SK-N-SH treated with all-trans-retinoic acid at 6 μM for 48 hours (cell line): ENCODE measurements at regions not wholly inside any gene's neighbourhood (a gene's known extent, or its start where the extent isn't known, plus 50 kb on each side); places are given as distances from the start of the nearest gene placed in this dataset.

ENCODE experiments used
- ARNTL ChIP-seq: fragments of 450-650 bp; formaldehyde crosslinking; IDR thresholded peaks from 2 replicates; pipeline ENCODE4 v1.5.0; 2020; ENCODE audit warnings: low read depth, mild to moderate bottlenecking, moderate library complexity, borderline replicate concordance
- CSRNP3 ChIP-seq: fragments of 250-450 bp; sonication (Bioruptor Pico); IDR thresholded peaks from 2 replicates; pipeline ENCODE4 v1.5.1; 2021; ENCODE audit warnings: mild to moderate bottlenecking, moderate library complexity
- RARB ChIP-seq: fragments of 250-450 bp; sonication (Bioruptor Pico); IDR thresholded peaks from 2 replicates; pipeline ENCODE4 v1.8.0; 2021; ENCODE audit warnings: mild to moderate bottlenecking, moderate library complexity
- TF ChIP-seq, protein P1 (sequence below): fragments of 250-450 bp; sonication (Bioruptor Pico); IDR thresholded peaks from 2 replicates; pipeline ENCODE4 v1.8.0; 2021; ENCODE audit warnings: low read depth, mild to moderate bottlenecking, moderate library complexity, borderline replicate concordance
- TF ChIP-seq, protein P2 (sequence below): fragments of 250-450 bp; sonication (Bioruptor Pico); IDR thresholded peaks from 2 replicates; pipeline ENCODE4 v1.8.0; 2020; ENCODE audit warnings: mild to moderate bottlenecking, moderate library complexity, borderline replicate concordance
- TF ChIP-seq, protein P3 (sequence below): fragments of 250-450 bp; sonication (Bioruptor Pico); IDR thresholded peaks from 2 replicates; pipeline ENCODE4 v1.5.1; 2020; ENCODE audit warnings: low read depth, mild to moderate bottlenecking, moderate library complexity

DNA sequence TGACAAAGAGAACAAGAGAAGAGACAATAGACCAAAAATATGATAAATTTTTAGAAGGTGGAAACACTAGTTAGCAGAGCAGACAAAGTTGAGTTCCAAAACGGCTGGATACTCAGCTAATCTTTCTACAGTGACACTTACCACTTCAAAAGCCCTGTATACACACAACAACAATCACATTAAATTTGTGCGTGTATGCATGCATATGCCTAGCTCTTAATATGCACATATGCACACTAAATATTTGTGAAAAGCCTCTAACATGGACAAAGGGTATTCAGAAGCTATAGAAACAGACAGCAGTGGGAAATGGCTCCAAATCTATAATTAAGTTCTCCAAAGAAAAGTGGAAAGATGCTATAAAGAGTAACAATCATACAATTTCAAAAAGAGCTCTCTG is 476.4 kb downstream of the HTR7 start:
- TF ChIP-seq RARB (CRISPR knock-in tag) (no peak), ARNTL (CRISPR knock-in tag) (no peak), CSRNP3 (CRISPR knock-in tag) (no peak)
- TF ChIP-seq, protein P1, sequence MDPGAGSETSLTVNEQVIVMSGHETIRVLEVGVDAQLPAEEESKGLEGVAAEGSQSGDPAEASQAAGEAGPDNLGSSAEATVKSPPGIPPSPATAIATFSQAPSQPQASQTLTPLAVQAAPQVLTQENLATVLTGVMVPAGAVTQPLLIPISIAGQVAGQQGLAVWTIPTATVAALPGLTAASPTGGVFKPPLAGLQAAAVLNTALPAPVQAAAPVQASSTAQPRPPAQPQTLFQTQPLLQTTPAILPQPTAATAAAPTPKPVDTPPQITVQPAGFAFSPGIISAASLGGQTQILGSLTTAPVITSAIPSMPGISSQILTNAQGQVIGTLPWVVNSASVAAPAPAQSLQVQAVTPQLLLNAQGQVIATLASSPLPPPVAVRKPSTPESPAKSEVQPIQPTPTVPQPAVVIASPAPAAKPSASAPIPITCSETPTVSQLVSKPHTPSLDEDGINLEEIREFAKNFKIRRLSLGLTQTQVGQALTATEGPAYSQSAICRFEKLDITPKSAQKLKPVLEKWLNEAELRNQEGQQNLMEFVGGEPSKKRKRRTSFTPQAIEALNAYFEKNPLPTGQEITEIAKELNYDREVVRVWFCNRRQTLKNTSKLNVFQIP (CRISPR knock-in tag) = no peak
- TF ChIP-seq, protein P2, sequence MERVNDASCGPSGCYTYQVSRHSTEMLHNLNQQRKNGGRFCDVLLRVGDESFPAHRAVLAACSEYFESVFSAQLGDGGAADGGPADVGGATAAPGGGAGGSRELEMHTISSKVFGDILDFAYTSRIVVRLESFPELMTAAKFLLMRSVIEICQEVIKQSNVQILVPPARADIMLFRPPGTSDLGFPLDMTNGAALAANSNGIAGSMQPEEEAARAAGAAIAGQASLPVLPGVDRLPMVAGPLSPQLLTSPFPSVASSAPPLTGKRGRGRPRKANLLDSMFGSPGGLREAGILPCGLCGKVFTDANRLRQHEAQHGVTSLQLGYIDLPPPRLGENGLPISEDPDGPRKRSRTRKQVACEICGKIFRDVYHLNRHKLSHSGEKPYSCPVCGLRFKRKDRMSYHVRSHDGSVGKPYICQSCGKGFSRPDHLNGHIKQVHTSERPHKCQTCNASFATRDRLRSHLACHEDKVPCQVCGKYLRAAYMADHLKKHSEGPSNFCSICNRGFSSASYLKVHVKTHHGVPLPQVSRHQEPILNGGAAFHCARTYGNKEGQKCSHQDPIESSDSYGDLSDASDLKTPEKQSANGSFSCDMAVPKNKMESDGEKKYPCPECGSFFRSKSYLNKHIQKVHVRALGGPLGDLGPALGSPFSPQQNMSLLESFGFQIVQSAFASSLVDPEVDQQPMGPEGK (CRISPR knock-in tag) = no peak
- TF ChIP-seq, protein P3, sequence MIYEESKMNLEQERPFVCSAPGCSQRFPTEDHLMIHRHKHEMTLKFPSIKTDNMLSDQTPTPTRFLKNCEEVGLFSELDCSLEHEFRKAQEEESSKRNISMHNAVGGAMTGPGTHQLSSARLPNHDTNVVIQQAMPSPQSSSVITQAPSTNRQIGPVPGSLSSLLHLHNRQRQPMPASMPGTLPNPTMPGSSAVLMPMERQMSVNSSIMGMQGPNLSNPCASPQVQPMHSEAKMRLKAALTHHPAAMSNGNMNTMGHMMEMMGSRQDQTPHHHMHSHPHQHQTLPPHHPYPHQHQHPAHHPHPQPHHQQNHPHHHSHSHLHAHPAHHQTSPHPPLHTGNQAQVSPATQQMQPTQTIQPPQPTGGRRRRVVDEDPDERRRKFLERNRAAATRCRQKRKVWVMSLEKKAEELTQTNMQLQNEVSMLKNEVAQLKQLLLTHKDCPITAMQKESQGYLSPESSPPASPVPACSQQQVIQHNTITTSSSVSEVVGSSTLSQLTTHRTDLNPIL = no peak
